RWPE2 (cell line): ENCODE measurements at regions not wholly inside any gene's neighbourhood (a gene's known extent, or its start where the extent isn't known, plus 50 kb on each side); places are given as distances from the start of the nearest gene placed in this dataset.
A peak's percentile ranks its signal among the peaks of the same experiment; 100 is the strongest.

ENCODE experiments used
- ATAC-seq: fragments of 200-7000 bp; cut with Tn5 transposase; 3 replicates; pipeline ENCODE4 v1.9.1; 2021; ENCODE audit warnings: low read depth
- DNase-seq: peaks from one replicate; pipeline ENCODE4 v3.0.0-alpha.2; 2020; ENCODE audit warnings: low spot score
- H3K27ac ChIP-seq: fragments of 450-650 bp; 2 replicates; pipeline ENCODE4 v1.5.1; 2017; ENCODE audit warnings: mild to moderate bottlenecking; ENCODE audit not compliant: poor library complexity, severe bottlenecking
- H3K27me3 ChIP-seq: fragments of 250-450 bp; sonication (Bioruptor Pico); 2 replicates; pipeline ENCODE4 v1.5.1; 2021; ENCODE audit warnings: mild to moderate bottlenecking, moderate library complexity; ENCODE audit not compliant: insufficient read depth, poor library complexity, severe bottlenecking
- H3K36me3 ChIP-seq: fragments of 250-450 bp; sonication (Bioruptor Pico); 2 replicates; pipeline ENCODE4 v1.5.1; 2020; ENCODE audit warnings: low read depth, mild to moderate bottlenecking, moderate library complexity
- H3K4me1 ChIP-seq: fragments of 250-450 bp; sonication (Bioruptor Pico); 2 replicates; pipeline ENCODE4 v1.5.1; 2021; ENCODE audit warnings: mild to moderate bottlenecking, moderate library complexity; ENCODE audit not compliant: insufficient read depth, poor library complexity, severe bottlenecking
- H3K4me3 ChIP-seq: fragments of 250-450 bp; sonication (Bioruptor Pico); 2 replicates; pipeline ENCODE4 v1.5.1; 2021; ENCODE audit warnings: mild to moderate bottlenecking, moderate library complexity; ENCODE audit not compliant: severe bottlenecking
- H3K9me3 ChIP-seq: fragments of 250-450 bp; sonication (Bioruptor Pico); 2 replicates; pipeline ENCODE4 v1.5.1; 2021; ENCODE audit warnings: mild to moderate bottlenecking, moderate library complexity; ENCODE audit not compliant: severe bottlenecking
- TF ChIP-seq, protein P1 (sequence below): fragments of 450-650 bp; IDR thresholded peaks from one replicate; pipeline ENCODE4 v1.5.1; 2017; ENCODE audit warnings: mild to moderate bottlenecking, moderate library complexity; ENCODE audit not compliant: poor library complexity, severe bottlenecking

DNA sequence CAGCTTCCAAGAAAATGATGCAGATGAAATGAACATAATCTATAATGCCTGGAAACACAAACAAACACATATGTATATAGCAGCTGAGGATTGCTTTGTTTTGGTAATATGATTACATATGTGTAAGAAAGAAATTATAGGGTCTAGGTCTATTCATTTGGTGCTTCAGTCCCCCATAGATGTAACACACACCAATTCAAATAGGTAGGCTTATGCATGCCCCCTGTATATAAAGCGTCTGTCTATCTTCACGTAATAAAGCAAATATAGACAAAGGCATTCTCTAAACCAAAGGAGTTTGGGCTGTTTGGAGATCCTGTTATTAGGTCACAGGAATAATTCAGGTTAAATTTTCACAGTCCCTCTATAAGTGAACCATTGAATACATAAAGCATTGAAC lies 270.4 kb upstream of the SGK1 start:
- Histone ChIP-seq H3K27ac (peak overlapping the region; percentile 88), H3K4me3 (no peak overlapping the region), H3K9me3 (no peaks in the 10 kb centered on the region), H3K27me3 (no peaks in the 10 kb centered on the region), H3K36me3 (no peaks in the 10 kb centered on the region), H3K4me1 (peaks cover 26% of the 10 kb centered on the region)
- TF ChIP-seq, protein P1, sequence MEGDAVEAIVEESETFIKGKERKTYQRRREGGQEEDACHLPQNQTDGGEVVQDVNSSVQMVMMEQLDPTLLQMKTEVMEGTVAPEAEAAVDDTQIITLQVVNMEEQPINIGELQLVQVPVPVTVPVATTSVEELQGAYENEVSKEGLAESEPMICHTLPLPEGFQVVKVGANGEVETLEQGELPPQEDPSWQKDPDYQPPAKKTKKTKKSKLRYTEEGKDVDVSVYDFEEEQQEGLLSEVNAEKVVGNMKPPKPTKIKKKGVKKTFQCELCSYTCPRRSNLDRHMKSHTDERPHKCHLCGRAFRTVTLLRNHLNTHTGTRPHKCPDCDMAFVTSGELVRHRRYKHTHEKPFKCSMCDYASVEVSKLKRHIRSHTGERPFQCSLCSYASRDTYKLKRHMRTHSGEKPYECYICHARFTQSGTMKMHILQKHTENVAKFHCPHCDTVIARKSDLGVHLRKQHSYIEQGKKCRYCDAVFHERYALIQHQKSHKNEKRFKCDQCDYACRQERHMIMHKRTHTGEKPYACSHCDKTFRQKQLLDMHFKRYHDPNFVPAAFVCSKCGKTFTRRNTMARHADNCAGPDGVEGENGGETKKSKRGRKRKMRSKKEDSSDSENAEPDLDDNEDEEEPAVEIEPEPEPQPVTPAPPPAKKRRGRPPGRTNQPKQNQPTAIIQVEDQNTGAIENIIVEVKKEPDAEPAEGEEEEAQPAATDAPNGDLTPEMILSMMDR: no peak
- ATAC-seq: no peak
- DNase-seq: no peak

DNA sequence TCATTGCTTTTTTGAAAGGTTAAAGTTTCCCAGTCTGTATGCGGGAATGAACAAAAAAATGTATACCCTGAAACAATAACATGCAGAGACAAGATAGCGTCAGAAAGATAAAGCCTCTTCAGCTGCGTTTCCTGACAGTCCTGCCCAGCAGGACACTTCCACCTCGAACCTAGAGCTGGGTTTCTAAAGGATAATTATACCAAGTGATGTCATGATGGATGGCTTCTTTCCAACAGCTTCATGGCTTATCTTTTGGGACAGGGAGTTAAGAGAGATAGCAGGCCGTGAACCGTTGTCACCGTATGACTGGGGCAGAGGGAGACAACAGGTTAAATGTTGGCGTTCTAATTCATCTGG lies 267.6 kb upstream of the SGK1 start:
- Histone ChIP-seq H3K27me3 (no peaks in the 10 kb centered on the region), H3K4me3 (no peak overlapping the region), H3K4me1 (peaks cover 18% of the 10 kb centered on the region), H3K36me3 (no peaks in the 10 kb centered on the region), H3K27ac (no peak overlapping the region), H3K9me3 (no peaks in the 10 kb centered on the region)
- TF ChIP-seq, protein P1: no peak
- no peak for DNase-seq
- ATAC-seq: no peak

DNA sequence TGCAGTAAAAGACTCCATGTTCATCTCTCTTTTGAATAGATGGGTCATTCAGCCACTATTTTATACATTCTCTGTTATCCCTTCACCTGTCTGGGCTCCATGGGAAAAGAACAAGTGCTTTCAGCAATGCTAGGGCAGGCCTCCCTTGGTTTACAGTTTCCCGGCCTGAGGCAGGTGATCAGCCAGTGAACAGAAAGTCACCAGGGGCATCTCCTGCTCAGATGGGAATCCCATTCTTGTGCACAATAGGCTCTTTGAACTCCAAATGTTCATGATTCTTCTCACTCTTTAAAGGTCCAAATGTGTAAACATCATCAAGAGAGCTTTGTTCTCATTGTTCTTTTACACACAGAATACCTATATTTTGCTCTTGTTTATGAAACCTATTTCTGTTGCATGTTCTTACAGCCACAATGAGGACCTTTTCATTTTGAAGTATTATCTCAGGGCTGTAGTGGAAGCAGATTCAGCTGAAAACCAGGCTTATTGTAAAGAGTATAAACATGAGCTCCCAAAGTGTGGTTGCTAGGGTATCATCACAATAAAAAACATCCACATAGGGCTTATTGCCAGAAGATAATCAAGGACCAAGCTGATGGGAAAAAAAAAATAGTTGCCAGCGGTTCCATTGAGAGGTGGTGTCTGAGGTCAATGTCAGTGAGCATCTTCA lies 267.1 kb upstream of the SGK1 start:
- Histone ChIP-seq H3K9me3 (no peaks in the 10 kb centered on the region), H3K36me3 (no peaks in the 10 kb centered on the region), H3K27ac (no peak overlapping the region), H3K4me1 (peaks cover 13% of the 10 kb centered on the region), H3K27me3 (no peaks in the 10 kb centered on the region), H3K4me3 (no peak overlapping the region)
- DNase-seq (no peak), ATAC-seq (no peak)
- TF ChIP-seq, protein P1: no peak

DNA sequence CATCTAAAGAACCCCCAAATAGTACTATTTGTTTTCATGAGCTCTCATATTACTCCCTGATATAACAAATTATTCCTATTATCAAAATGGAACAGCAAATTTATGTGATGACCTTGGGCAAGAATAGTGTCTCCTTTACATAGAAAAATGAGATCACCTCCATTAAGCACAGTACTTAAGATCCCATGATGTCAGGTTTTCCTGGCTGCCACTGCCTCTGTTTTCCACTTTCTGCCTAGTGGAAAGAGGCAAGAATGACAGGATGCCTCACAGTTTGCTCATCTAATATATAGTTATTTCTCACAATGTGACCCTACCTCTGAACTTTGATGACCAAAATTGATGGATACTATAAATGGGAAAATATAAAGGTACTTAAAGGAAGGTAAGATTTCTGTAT lies 260.1 kb upstream of the SGK1 start:
- DNase-seq (no peak), ATAC-seq (no peak)
- H3K36me3 ChIP-seq: no peaks in the 10 kb centered on the region
- no peak overlapping the region for H3K27ac ChIP-seq
- H3K4me1 ChIP-seq: no peaks in the 10 kb centered on the region
- no peak overlapping the region for H3K4me3 ChIP-seq
- TF ChIP-seq, protein P1: no peak
- no peaks in the 10 kb centered on the region for H3K27me3 ChIP-seq
- no peaks in the 10 kb centered on the region for H3K9me3 ChIP-seq

DNA sequence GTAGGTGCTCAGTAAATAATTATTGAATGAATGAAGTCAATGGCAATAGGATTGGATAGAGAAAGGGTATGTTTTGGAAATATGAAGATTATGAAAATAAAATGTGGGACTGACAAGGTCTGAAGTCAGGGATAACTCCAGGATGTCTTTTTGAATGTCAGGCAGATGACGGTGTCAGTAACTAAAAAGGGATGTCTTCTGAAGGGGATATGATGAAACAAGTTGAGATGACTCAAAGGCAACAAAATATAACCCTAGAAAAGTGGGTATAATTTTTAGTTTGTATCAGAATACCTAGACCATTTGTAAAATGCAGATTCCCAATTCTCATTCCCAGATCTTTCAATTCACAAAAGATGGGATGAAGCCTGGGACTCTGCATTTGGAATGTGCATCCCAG lies 257.3 kb upstream of the SGK1 start:
- Histone ChIP-seq H3K27me3 (no peaks in the 10 kb centered on the region), H3K36me3 (no peaks in the 10 kb centered on the region), H3K27ac (no peak overlapping the region), H3K4me1 (no peaks in the 10 kb centered on the region), H3K9me3 (no peaks in the 10 kb centered on the region), H3K4me3 (no peak overlapping the region)
- no peak for ATAC-seq
- no peak for DNase-seq
- TF ChIP-seq, protein P1: no peak
